SU-DHL-6 (cell line): ENCODE measurements at regions not wholly inside any gene's neighbourhood (a gene's known extent, or its start where the extent isn't known, plus 50 kb on each side); places are given as distances from the start of the nearest gene placed in this dataset.

Source experiments
- H2AFZ ChIP-seq: fragments of 200-600 bp; sonication (generic); 2 replicates; pipeline ENCODE4 v1.6.1; 2014; ENCODE audit warnings: low read depth, mild to moderate bottlenecking, moderate library complexity, mixed read lengths, antibody characterized with exemption, low read length; ENCODE audit not compliant: severe bottlenecking
- H3F3A ChIP-seq: fragments of 200-600 bp; shearing (Covaris generic); 2 replicates; pipeline ENCODE4 v1.6.0; 2016; ENCODE audit warnings: antibody characterized with exemption, mild to moderate bottlenecking; ENCODE audit not compliant: insufficient read depth
- H3K27ac ChIP-seq: fragments of 200-600 bp; sonication (generic); 2 replicates; pipeline ENCODE4 v1.5.1; 2016; ENCODE audit warnings: low read depth, mild to moderate bottlenecking, low read length, moderate library complexity, mixed read lengths
- H3K27me3 ChIP-seq: fragments of 200-600 bp; sonication (generic), shearing (Covaris generic); 2 replicates; pipeline ENCODE4 v1.6.0; 2014; ENCODE audit warnings: mild to moderate bottlenecking, low read length
- H3K36me3 ChIP-seq: fragments of 200-600 bp; sonication (generic); 2 replicates; pipeline ENCODE4 v1.6.1; 2014; ENCODE audit warnings: mild to moderate bottlenecking, low read length, mixed read lengths
- H3K4me2 ChIP-seq: fragments of 300-600, 200-600 bp; shearing (Covaris generic), sonication (generic); 2 replicates; pipeline ENCODE4 v1.6.0; 2014; ENCODE audit warnings: low read length, low read depth, mild to moderate bottlenecking; ENCODE audit not compliant: poor library complexity, severe bottlenecking
- H3K4me3 ChIP-seq: fragments of 200-600 bp; sonication (generic); 2 replicates; pipeline ENCODE4 v1.5.1; 2014; ENCODE audit warnings: antibody characterized with exemption, low read length, mild to moderate bottlenecking, mixed read lengths; ENCODE audit not compliant: insufficient read depth, poor library complexity, severe bottlenecking
- H3K79me2 ChIP-seq: fragments of 200-600 bp; sonication (generic); 2 replicates; pipeline ENCODE4 v1.6.1; 2014; ENCODE audit warnings: mild to moderate bottlenecking, low read length, moderate library complexity; ENCODE audit not compliant: insufficient read depth
- H3K9ac ChIP-seq: fragments of 200-600 bp; sonication (generic); 2 replicates; pipeline ENCODE4 v1.7.0; 2014; ENCODE audit warnings: mild to moderate bottlenecking, low read length
- H3K9me2 ChIP-seq: fragments of 200-600 bp; sonication (generic); replicated peaks from 2 replicates; pipeline ENCODE4 v1.6.1; 2014; ENCODE audit warnings: low read length; ENCODE audit not compliant: insufficient read depth
- H3K9me3 ChIP-seq: fragments of 200-600 bp; sonication (generic); 2 replicates; pipeline ENCODE4 v1.6.1; 2014; ENCODE audit warnings: low read length, mixed read lengths; ENCODE audit not compliant: insufficient read depth
- H4K20me1 ChIP-seq: fragments of 200-600 bp; sonication (generic); 2 replicates; pipeline ENCODE4 v1.6.1; 2014; ENCODE audit warnings: low read depth, mild to moderate bottlenecking, antibody characterized with exemption, low read length, moderate library complexity, mixed read lengths
- CTCF ChIP-seq: fragments of 200-600 bp; sonication (generic); IDR thresholded peaks from one replicate; pipeline ENCODE4 v1.5.1; 2017; ENCODE audit warnings: antibody characterized with exemption, mild to moderate bottlenecking, low read length, moderate library complexity; ENCODE audit not compliant: insufficient read depth, poor library complexity, severe bottlenecking
- EZH2phosphoT487 ChIP-seq: fragments of 200-600 bp; sonication (generic), shearing (Covaris generic); conservative IDR thresholded peaks from 2 replicates; pipeline ENCODE4 v1.6.1; 2018; ENCODE audit warnings: mild to moderate bottlenecking, antibody characterized with exemption, low read length, moderate library complexity, mixed read lengths

GRCh38 chr1:230540421-230541155 lies 101.7 kb upstream of the COG2 start:
- TF ChIP-seq EZH2phosphoT487 (no peak), CTCF (no peak)
- H3K36me3 ChIP-seq: no peaks in the 10 kb centered on the region
- no peaks in the 10 kb centered on the region for H4K20me1 ChIP-seq
- no peak overlapping the region for H3K4me3 ChIP-seq
- no peak overlapping the region for H2AFZ ChIP-seq
- no peaks in the 10 kb centered on the region for H3K9me2 ChIP-seq
- H3K27ac ChIP-seq: no peak overlapping the region
- no peaks in the 10 kb centered on the region for H3K9me3 ChIP-seq
- H3K4me2 ChIP-seq: no peak overlapping the region
- H3F3A ChIP-seq: no peaks in the 10 kb centered on the region
- H3K27me3 ChIP-seq: no peaks in the 10 kb centered on the region
- no peak overlapping the region for H3K9ac ChIP-seq
- no peaks in the 10 kb centered on the region for H3K79me2 ChIP-seq

GRCh38 chr1:230537456-230537855 lies 104.8 kb upstream of the COG2 start:
- H4K20me1 ChIP-seq: no peaks in the 10 kb centered on the region
- TF ChIP-seq CTCF (no peak), EZH2phosphoT487 (no peak)
- no peaks in the 10 kb centered on the region for H3K79me2 ChIP-seq
- H2AFZ ChIP-seq: no peak overlapping the region
- no peaks in the 10 kb centered on the region for H3K27me3 ChIP-seq
- no peaks in the 10 kb centered on the region for H3F3A ChIP-seq
- no peaks in the 10 kb centered on the region for H3K36me3 ChIP-seq
- H3K4me2 ChIP-seq: no peak overlapping the region
- no peak overlapping the region for H3K4me3 ChIP-seq
- no peaks in the 10 kb centered on the region for H3K9me3 ChIP-seq
- no peaks in the 10 kb centered on the region for H3K9me2 ChIP-seq
- no peak overlapping the region for H3K9ac ChIP-seq
- H3K27ac ChIP-seq: no peak overlapping the region

- no peaks in the 10 kb centered on the region for H3K9me2 ChIP-seq
- no peak overlapping the region for H2AFZ ChIP-seq
- no peaks in the 10 kb centered on the region for H3K36me3 ChIP-seq
- no peaks in the 10 kb centered on the region for H3K79me2 ChIP-seq
- no peak overlapping the region for H3K9ac ChIP-seq
- no peaks in the 10 kb centered on the region for H4K20me1 ChIP-seq
- no peaks in the 10 kb centered on the region for H3F3A ChIP-seq
- no peaks in the 10 kb centered on the region for H3K27me3 ChIP-seq
- no peak overlapping the region for H3K27ac ChIP-seq
- TF ChIP-seq CTCF (no peak), EZH2phosphoT487 (no peak)
- no peak overlapping the region for H3K4me3 ChIP-seq
- H3K4me2 ChIP-seq: no peak overlapping the region
- no peaks in the 10 kb centered on the region for H3K9me3 ChIP-seq
These were observed 105.6 kb upstream of the COG2 start for GRCh38 chr1:230536641-230537155.
